GM12801 (cell line): ENCODE measurements at regions not wholly inside any gene's neighbourhood (a gene's known extent, or its start where the extent isn't known, plus 50 kb on each side); places are given as distances from the start of the nearest gene placed in this dataset.

ENCODE experiments used
- TF ChIP-seq, protein P1 (sequence below): IDR thresholded peaks from one replicate; pipeline ENCODE4 v1.5.1; 2011; ENCODE audit warnings: control low read depth; ENCODE audit not compliant: insufficient read length; ENCODE audit errors: extremely low read depth

DNA sequence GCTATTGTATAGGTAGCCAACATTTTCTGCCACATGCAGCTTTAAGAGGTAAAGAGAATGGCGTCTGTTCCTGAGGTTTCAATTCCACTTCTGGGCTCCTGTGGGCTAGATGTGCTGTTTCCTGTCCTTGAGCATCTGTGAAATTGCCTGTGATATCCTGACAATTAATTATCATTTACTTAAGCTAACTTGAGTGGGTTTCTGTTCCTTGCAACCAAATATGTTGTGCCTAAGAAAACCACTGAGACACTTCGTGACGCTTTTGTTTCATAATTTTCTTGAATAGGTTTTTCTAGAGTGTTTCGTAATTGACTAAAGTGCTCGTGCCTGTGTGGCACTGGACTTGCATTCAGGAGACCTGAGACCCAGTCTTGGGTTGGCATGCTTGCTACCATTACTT lies 127.3 kb upstream of the POU3F1 start:
- TF ChIP-seq, protein P1, sequence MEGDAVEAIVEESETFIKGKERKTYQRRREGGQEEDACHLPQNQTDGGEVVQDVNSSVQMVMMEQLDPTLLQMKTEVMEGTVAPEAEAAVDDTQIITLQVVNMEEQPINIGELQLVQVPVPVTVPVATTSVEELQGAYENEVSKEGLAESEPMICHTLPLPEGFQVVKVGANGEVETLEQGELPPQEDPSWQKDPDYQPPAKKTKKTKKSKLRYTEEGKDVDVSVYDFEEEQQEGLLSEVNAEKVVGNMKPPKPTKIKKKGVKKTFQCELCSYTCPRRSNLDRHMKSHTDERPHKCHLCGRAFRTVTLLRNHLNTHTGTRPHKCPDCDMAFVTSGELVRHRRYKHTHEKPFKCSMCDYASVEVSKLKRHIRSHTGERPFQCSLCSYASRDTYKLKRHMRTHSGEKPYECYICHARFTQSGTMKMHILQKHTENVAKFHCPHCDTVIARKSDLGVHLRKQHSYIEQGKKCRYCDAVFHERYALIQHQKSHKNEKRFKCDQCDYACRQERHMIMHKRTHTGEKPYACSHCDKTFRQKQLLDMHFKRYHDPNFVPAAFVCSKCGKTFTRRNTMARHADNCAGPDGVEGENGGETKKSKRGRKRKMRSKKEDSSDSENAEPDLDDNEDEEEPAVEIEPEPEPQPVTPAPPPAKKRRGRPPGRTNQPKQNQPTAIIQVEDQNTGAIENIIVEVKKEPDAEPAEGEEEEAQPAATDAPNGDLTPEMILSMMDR, result no peak

DNA sequence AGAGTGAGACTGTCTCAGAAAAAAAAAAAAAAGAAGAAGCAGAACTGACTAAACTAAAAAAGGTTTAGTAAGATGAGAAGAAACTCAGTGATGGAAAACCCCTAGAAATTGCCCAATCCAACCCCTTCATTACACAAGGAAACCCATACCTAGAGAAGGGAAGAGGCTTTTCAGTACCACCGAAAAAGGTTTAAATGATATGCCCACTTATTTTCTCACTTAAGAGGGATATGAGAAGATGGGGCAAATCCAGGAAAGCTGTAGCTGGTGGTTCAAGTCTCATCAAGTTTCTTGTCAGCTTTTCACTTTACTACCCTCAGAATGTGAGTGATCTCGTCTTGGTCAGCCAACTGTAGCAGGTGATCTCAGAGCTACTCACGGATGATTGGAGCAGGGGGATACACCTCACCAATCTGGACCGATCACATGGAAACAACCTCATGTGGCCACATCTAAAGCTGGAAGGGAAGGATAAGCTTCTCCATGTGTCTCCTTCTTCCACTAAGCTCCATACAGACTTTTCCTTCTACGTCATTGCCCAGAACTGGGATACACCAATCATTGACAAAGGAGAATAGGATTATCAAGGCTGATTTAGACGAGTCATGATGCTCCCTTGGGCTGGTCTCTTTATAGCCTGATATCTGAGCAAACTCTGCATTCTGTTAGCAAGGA lies 126.7 kb upstream of the POU3F1 start:
- TF ChIP-seq, protein P1, result no peak

DNA sequence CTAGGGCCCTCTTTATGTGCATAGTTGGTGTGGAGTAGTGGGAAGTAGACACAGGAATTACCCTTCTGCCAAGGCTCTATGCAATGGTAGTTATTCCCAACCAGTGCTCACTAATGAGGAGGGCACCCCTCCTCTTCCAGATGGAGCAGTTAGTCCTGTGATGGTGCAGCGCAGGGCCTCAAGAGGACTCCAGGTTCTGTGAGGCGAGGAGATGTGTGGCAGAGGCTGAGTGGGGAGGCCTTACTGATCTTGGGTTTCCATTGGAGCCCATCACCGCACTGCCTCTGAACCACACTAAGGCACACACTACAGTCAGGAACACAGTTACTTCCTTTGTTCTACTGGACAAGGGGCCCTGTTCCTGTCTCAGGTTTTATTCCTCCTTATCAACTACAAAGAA lies 122.5 kb upstream of the POU3F1 start:
- TF ChIP-seq, protein P1, result no peak

DNA sequence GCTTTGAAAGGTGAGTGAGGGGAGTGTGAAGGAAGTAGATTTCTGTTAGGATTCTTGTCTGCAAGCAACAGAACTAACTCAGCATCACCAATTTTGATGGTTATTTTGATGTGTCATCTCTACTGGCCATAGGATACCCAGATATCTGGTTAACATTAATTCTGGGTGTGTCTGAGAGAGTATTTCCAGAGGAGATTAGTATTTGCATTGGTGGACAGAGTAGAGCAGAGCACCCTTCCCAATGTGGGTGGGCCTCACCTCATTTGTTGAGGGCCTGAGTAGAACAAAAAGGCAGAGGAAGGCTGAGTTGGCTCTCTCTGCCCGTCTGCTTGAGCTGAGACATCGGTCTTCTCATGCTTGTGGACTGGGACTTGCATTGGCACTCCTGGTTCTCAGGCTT lies 121.8 kb upstream of the POU3F1 start:
- TF ChIP-seq, protein P1, result no peak

DNA sequence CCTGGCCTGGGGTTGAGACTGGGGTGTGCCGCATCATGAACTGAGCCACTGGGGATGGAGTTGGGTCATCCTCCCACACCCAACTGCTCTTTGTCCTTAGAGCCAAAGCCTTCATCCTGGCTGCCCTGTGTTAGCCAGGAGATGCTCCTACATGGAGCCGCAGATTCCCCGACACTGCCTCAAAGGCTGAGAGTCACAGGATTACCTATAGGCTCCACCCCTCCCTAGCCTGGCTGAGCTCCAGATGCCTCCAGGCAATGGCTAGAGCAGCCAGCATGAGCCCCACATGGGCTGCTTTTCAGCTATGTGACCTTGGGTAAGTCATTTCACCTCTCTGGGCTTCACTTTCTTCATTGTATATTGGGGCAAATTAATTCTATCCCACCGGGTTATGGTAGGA lies 119.9 kb upstream of the POU3F1 start:
- TF ChIP-seq, protein P1, result no peak

DNA sequence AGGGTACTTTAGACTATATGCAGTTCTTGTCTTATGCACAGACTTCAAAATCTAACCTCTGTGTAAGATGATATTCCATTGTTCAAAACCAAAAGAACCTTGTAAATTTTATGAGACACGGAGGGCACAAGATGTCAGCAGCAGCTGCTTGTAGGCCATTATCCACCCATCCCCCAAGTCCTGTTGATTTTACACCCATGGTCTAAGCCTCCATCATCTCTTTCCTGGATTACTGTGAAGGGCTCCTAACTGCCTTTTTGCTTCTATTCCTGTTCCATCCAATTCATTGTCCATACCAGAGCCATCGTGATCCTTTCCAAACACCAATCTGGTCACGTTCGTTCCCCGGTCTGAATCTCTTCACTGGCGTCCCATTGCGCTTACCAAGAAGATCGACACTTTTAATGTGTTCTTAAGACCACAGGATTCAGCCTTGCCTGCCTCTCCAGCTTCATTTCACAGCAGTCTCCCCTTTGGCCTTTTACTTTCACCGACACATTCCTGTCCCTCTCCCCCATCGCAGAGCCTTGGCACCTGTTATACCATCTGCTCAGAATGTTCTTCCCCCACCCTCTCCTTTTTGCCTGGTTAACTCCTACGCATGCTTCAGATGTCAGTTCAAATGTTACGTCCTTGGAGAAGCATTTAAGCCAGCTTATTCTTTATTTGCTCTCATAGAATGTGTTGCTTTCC lies 107.3 kb upstream of the POU3F1 start:
- TF ChIP-seq, protein P1, result no peak

DNA sequence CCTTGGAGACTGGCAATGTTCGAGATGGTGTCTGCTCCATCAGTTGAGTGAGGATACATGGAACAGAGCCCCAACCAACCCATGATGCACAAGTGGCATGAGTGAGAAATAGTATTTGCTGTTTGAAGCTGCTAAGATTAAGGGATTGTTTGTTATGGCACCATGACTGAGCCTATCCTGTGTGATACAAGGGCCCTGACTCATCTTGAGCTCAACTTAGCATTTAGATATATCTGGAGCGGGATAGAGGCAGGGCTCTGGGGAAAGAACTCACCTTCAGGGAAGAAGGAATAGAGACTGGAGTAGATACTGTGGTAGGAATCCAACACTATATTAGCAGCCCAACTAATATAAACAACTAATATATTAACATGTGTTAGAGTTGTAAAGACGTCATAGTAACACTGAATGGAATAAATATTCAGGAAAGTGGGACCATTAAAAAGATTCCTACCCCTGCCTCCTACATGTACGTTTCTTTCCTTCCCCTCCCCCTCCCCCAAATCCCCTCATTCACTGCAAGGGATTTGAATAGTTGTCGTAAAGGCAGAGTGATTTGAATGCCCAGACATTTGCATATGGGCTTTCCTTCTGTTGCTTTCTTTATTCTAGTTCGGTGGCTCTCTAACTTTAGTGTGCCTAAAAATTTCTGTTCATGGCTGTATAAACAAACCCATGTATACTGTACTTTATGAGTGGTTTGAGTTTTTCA lies 106.6 kb upstream of the POU3F1 start:
- TF ChIP-seq, protein P1, result no peak
